NCI-H446 (cell line): ENCODE measurements at regions not wholly inside any gene's neighbourhood (a gene's known extent, or its start where the extent isn't known, plus 50 kb on each side); places are given as distances from the start of the nearest gene placed in this dataset.
"Not testable (repeated sequence)": the region's sequence is repeated elsewhere in the genome, so short reads cannot be mapped to it uniquely, and the experiment has no call there.

Experiments used
- DNase-seq, 2 experiments: peaks; one replicate each; lab custom pipeline; 2025; lab: John Stamatoyannopoulos, UW

DNA sequence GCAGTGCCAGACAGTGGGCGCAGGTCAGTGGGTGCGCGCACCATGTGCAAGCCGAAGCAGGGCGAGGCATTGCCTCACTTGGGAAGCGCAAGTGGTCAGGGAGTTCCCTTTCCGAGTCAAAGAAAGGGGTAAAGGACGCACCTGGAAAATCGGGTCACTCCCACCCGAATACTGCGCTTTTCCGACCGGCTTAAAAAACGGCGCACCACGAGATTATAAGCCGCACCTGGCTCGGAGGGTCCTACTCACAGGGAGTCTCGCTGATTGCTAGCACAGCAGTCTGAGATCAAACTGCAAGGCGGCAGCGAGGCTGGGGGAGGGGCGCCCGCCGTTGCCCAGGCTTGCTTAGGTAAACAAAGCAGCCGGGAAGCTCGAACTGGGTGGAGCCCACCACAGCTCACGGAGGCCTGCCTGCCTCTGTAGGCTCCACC is 77.9 kb downstream of the NR4A2 start:
- DNase-seq, result not testable (repeated sequence)

DNA sequence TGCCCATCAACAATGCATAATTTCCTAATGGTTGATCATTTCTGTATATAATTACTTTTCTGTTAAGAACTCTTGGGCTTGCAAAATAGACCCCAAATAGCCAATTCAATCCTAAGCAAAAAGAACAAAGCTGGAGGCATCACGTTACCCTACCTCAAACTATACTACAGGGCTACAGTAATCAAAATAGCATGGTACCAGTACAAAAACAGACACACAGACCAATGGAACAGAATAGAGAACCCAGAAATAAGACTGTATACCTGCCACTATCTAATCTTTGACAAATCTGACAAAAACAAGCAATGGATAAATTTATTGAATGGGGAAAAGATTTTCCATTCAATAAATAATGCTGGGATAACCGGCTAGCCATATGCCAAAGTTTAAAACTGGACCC is 78.8 kb downstream of the NR4A2 start:
- DNase-seq, result no peak

DNA sequence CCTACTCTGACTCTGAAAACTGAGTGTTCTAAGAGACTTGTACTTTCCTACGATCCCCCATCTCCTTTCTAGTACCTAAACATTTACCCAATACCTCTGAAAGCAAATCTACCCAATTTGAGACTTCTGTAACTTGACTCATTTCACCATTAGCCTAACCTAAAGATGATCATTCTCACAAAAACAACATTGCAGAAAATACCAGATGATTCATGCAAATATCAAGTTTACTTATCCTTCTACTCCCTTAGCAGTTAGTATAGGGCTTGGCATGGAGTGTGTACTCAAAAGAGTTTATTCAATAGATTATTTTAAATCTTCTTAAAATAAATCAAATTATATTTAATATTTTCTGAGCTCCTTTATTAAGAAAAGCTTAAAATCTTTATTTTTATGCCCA is 89.6 kb downstream of the NR4A2 start:
- no peak for DNase-seq

DNA sequence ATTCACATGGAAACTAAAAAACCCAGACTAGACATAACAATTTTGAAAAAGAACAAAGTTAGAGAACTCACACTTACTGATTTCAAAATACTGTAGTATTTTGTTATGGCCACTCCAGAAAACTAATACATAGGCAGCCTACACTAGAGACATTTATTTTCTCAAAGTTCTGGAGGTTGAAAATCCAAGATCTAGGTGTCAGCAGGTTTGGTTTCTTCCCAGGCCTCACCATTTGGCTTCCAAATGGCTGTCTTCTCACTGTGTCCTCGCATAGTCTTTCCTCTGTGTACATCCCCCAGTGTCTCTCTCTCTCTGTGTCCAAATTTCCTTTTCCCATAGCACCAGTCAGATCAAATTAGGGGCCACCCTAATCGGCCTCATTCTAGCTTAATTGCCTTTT is 95.0 kb downstream of the NR4A2 start:
- no peak for DNase-seq

DNA sequence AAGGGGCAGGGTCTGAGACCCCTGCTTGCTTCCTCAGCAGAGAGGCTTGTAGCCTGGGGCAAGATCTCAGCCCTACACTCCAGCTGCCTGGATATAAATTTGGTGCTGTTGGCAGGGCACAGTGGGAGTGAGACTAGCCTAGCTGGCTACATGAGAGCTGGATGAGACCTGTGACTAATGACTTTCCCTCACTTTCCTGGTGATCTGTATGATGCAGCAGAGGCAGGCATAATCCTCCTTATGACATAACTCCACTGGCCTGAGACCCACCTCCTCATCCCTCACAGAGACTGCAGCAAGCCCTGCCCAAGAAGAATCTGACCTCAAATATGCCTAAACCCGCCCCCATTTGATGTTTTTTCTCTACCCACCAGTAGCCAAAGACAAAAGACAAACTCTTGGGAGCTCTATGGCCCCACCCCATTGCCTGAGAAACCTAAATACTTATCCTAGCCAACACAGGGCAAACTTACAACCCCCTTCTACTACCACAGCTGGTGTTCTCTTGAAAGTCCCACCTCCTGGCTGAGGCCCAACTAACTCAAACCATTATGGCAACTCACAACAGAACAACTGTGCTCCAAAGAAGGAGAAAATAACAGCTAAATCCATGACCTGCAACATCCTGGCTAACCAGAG is 102.7 kb downstream of the NR4A2 start:
- no peak for DNase-seq

DNA sequence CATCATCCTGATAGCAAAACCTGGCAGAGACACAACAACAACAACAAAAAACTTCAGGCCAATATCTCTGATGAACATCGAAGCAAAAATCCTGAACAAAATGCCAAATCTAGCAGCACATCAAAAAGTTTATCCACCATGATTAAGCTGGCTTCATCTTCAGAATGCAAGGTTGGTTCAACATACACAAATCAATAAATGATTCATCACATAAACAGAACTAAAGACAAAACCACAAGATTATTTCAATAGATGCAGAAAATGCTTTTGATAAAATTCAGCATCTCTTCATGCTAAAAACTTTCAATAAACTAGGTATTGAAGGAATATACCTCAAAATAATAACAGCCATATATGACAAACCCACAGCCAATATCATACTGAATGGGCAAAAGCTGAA is 109.2 kb downstream of the NR4A2 start:
- DNase-seq, result not testable (repeated sequence)

DNA sequence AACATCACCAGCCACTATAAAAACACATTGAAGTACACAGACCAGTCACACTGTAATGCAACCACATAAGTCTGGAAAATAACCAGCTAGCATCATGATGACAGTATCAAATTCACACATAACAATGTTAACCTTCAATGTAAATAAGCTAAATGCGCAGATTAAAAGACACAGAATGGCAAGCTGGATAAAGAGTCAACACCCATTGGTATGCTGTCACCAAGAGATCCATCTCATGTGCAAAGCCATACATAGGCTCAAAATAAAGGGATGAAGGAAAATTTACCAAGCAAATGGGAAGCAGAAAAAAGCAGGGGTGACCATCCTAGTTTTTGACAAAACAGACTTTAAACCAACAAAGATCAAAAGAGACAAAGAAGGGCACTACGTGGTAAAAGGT is 110.8 kb downstream of the NR4A2 start:
- DNase-seq, result no peak

DNA sequence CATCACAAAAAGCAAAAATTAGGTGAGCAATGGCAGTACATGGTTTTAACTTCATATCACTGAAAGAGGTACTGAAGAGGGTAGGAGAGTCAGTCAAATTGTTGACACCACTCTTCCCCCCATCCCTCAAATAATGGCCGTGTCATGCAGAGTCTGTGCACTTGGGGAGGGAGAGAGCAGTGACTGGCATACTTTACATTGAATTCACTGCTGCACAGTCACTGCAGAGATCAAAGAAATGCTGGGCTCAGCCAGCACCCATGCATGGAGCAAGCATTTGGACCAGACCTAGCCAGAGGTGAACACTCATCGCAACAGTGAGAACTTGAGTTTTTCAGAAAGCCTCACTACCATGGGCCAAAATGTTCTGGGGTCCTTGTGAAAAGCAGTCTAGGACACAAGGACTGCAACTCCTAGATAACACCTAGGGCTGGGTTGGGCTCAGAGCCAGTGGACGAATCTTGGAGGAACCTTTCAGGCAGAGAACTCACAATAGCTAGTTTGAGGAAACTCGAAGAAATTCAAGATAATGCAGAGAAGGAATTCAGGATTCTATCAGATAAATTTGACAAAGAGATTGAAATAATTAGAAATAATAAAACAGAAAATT is 112.9 kb downstream of the NR4A2 start:
- no peak for DNase-seq

DNA sequence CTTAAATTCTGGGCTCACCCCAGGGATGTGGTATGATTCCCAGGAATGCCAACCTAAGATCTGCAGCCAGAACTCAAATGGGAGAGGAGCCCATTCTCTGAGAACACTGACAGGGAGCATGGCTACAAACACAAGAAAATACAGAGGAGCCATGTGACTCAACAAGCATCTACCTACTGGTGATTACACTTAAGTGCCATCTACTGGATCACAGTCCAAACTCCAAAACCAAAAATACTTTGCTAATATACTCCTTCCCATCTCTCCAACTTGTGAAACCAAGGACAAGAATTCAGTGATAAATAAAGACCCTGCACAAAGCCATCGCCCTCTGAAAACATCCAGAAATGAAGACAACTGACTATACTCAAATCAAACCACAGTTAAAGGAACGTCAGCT is 116.9 kb downstream of the NR4A2 start:
- no peak for DNase-seq

DNA sequence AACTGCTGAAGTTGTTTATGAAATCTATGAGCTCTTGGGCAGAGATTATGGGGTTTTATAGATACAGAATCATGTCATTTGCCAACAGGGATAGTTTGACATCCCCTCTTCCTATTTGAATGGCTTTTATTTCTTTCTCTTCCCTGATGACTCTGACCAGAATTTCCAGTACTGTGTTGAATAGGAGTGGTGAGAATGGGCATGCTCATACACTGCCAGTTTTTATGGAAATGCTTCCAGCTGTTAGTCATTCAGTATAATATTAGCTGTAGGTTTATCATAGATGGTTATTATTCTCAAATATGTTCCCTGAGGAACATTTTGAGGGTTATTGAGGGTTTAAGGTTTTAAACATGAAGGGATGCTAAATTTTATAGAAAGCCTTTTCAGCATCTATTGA is 121.2 kb downstream of the NR4A2 start:
- no peak for DNase-seq

DNA sequence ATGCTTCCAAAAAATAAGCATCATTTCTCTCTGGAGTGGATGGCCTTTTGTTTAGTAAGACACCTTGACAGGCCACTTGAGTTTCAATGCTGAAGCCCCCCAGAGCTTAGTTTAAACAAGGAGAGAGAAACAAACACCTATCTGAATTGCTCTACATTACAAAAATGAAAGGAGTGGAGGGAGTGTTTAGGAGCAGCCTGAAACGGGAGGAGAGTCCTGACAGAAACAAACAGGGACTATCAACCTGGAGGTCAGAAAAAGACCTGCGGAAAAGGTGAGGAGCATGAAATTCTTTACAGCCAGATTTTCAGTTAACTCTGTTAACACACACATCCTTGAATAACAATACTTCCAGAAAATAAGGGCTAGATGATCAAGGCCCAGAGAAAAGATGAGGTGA is 126.2 kb downstream of the NR4A2 start:
- DNase-seq, result no peak

DNA sequence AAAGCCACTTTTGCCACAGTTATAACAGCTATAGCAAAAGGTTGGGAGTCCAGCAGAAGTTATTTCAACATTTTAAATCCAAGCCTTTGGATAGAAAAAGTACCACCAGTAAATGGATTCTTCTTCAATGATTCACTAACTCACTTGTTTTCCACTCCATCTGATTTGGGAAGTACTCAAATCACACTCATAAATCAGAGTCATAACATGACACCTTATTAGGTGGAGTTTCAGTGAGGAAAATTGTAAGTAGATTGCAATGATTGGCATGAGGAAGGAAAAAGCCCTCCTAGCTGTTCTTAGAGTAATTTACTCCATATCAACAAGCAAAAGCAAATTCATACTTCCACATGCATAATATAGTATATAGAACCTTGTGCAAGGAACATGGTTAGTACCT is 132.9 kb downstream of the NR4A2 start:
- no peak for DNase-seq

DNA sequence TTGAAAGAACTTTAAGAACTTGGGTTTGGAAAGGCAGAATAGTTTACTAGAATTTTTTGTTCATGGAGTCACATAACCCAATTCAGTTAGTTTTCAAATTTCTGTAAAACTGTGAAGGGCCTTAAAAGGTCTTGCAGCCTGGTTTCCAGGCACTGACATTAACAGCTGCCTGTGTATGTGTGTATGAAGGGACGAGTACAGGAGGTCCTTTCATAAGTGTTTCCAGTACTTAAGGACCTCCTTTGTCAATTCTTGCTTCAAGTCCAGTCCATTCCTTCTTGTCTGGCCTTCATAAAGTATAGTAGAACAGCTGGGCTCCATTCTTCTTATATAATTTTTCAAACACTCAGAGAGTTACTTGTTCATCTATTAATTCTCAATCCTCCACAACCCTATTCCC is 136.5 kb downstream of the NR4A2 start:
- DNase-seq, result no peak

DNA sequence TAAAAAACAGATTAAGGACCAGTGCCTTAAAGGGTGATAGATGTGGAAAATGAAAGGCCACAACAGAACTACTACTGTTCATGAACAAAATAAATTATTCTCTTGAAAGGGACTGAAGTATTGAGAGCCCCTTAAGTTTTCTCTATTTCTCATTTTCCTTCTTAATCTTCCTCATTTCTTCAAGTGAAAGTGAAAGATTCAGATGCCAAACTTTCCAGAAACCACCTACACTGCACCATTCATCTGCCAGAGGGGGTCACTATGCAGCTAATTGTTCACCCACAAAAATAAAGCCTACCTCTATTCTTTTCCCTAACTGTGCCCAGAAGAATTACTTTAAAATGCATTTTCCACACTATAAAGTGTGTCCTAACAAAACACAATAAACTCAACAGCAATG is 140.1 kb downstream of the NR4A2 start:
- no peak for DNase-seq

DNA sequence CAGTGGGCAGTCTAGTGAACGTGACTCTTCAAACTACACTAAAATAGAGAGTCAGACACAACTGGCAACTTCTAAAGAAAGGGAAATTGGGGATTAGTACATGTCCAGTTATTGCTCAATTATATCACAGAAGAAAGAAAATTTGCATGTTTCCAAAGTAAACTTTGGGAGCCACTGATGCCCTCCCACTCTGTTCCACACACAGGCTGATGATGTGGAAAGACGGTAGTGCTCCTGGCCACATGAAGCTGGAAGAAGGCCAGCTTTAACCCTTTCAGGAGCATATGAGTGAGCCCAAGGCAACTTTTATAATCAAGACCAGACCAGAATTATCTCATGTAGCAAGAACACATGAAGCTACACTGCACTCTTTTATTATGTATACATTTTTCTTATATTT is 141.0 kb downstream of the NR4A2 start:
- DNase-seq, result no peak

DNA sequence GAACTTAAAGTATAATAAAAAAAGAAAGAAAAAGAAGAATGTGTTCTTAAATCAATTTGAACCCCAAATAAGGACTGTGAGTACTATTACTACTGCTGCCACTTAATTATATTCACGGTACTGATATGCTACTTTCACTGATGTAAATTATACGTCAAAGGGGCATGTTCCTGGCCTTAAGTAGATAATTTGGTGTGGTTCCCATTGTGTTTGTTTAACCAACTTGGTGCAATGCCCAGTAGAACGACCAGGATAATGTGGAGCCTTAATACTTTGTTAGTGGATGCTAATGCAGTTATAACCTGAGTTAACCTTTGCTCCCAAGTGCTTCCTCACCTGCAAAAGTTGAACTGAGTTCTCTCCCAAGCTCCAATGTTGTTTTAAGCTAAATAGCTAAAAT is 142.0 kb downstream of the NR4A2 start:
- DNase-seq, result no peak

DNA sequence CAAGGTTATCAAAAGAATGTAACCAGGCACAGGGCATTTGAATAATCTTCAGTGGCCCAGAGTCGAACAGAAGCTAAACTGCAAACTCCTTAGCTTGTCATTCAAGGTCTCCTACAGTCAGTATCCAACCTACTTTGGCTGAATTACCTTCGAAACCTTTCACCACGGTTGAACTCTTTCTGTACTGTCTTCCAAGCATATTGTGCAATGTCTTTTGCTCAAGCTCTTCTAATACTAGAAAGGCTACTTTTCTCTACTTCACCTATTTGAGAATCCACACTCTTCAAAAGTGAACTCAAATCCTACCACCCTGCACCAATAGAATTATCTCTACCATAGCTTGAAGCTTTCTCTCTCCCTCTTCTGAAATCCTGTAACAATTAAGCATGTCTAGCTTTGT is 142.9 kb downstream of the NR4A2 start:
- no peak for DNase-seq

DNA sequence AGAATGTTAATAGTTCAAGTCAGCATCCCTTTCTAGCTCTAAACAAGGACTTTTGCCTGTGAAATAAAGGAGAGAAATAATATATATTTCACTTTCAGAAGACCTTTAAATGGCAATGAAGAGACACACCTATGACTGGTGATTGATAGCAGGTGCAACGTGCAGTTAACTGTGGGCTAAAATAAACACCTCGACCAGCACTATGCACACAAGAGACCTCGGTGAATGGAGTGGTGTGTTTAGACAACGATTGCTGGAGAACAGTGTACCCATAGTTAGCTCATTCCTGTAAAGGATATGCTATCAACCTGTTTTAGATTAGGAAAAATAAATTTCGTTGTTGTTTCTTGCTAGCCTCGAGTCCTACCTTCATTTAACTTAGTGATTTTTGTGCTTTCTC is 143.4 kb downstream of the NR4A2 start:
- no peak for DNase-seq

DNA sequence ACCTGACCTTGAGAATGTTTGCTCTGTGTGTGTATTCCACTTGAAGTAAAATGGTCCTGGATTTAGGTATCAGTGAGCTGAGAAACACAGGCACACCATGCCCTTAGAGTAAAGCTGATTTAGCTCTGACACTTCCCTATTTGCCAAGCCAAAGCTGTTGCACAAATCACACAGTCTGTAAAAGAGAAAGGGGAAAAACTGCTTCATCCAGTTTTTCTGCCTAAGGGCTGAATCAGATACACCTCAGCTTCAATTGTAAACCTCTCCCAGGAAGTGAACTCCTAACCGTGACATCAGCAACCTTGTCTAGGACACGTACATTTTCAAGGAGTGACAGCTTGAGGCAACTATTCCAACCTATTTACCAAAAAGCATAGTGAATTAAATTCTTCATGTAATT is 150.4 kb downstream of the NR4A2 start:
- DNase-seq, result no peak

DNA sequence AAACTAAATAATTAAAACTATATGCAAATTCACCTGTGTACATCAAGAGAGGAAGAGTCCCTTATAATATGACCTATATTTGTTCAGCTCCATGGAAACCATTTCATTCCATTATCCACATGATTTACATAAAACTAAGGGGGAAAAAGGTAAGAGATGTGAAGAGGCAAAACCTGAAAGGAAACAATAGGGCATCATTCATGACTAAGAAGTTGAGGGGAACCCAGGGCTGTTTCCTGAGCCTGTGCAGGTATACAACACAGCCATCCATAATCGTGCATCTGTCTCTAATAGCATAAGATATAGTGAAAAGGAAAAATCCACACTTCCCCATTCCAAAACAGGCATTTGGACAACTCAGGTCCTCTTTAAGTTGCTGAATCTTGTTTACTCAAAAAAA is 151.3 kb downstream of the NR4A2 start:
- no peak for DNase-seq

DNA sequence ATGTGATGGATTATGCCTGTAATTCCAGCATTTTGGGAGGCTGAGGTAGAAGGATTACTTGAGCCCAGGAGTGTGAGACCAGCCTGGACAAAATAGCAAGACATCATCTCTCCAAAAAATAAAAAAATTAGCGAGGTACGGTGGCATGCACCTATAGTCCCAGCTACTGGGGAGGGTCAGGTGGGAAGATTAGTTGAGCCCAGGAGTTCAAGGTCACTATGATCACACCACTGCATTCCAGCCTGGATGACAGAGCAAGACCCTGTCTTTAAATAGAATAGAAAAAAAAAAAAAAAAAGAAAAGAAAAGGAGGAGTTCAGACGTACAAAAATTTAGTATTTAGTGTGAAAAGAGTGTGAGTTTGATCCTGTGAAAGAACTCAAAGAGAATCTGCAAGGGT is 154.9 kb downstream of the NR4A2 start:
- no peak for DNase-seq

DNA sequence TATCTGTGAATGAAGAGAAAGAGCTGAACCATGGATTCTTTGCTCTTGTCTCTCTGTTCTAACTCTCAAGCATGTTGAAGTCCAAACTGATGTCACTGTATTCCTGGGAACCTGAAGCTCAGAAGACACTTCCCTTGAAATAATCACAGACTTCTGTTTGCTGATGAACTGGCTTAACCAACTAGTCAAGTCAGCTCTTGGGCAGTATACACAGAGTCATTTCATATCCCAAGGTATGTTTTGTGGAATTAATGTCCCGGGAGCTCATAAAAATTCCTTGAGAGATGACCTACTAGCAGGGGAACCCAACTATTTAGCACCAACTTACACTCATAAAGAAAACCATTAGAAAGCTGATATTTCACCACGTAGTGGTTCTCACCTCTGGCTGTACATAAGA is 156.6 kb downstream of the NR4A2 start:
- DNase-seq, result no peak

DNA sequence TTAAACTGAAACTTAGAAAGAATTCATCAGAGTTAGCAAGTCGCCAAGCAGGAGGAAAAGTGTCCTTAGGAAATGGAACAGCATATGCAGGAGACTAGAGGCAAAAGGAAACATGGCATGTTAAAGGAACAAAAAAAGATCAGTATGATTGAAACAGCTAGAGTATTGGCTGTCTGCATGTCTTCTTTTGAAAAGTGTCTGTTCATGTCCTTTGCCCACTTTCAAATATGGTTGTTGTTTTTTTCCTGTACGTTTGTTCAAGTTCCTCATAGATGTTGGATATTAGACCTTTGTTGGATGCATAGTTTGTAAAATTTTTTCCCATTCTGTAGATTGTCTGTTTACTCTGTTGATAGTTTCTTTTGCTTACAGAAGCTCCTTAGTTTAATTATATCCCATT is 161.6 kb downstream of the NR4A2 start:
- DNase-seq, result no peak

DNA sequence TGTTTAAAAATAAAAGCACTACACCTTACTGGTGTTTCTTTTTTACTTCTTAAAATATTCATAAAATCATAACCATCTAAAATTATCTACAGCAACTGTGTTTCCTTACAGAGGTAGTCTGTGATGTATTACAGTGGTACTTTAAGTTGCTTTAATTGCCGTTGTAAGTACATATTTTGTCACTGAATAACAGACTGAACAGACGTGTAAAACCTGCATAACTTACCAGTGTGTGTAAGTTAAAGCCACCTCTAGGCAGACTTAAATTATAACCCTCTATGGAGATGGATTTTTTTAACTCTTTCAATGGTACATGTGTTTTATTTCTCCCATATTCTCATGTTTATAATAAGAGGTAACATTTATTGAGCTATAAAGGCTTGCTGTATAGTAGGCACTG is 166.8 kb downstream of the NR4A2 start:
- no peak for DNase-seq
